ENCODE measurements at regions not wholly inside any gene's neighbourhood (a gene's known extent, or its start where the extent isn't known, plus 50 kb on each side); places are given as distances from the start of the nearest gene placed in this dataset.
"Not testable (repeated sequence)": the region's sequence is repeated elsewhere in the genome, so short reads cannot be mapped to it uniquely, and the experiment has no call there.

DNA sequence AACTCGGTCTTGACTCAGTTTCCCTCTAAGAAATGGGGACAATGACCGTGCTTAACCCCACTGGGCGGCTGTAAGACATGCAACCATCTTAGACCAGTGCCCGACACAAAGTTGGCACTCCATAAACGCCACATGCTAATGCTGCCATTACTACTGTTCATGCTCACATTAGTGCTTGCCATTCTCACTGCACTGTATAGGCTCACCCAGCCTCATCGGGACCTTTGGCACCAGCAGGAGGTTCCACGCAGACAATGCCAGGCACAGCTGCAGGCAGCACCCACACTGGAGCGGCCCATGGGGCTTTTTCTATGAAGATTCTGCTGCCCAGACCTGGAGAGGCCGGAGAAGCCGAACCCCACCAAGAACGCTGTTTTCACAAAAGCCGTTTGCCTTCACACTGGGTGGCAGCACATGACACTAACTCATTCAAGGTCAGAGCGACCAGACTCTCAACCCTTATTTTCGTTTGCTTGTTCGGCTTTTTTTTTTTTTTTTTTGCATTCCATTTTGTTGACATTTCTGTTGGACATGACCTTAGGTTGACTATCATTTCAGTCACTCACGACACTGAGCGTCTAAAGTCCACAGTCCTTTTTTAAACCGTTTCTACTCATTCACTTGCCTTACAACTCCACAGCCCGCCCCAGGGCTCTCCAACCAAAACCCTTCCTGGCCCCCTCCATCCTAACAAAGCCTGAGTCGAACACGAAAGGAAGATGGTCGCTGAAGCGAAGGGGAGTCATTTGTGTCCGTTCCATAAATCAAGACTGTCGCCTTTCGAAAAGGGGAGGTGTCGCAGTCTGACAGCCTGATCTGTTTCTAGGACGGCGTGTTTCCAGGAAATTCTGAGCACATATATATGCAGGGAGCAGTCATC, 124.4 kb upstream of the RNF32 start:
- no peak for DNase-seq (ENCODE audit: low spot score)

DNA sequence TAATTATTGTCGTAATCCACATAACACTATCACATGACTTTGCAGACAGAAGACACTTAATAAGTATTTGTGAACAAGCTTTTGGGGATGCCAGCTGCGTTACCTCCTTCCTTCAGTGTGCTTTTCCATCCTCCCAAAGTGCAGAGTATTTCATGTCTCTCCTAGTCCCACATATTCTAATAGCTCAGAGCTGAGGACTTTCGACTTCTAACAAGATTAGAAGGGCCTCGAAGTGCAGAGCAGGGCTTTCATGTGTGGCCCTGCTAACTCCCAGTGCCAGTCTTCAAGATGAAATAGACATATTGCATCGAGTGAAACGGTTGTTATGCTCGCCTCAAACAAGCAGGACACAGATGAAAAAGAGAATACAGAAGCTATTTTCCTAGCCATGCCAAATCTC, 125.7 kb upstream of the RNF32 start:
- no peak for DNase-seq (ENCODE audit: low spot score)

DNA sequence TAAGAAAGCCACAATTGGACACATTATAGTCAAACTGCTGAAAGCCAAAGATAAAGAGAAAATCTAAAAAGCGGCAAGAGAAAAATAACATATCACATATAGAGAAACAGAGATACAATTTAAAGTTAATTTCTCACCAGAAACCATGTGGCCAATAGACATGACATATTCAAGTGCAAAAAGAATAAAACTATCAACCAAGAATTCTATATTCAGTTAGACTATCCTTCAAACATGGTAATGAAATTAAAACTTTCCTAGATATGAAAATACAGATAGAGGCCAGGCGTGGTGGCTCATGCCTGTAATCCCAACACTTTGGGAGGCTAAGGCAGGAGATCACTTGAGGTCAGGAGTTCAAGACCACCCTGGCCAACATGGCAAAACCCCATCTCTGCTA, 129.1 kb upstream of the RNF32 start:
- DNase-seq (ENCODE audit: low spot score), result no peak

DNA sequence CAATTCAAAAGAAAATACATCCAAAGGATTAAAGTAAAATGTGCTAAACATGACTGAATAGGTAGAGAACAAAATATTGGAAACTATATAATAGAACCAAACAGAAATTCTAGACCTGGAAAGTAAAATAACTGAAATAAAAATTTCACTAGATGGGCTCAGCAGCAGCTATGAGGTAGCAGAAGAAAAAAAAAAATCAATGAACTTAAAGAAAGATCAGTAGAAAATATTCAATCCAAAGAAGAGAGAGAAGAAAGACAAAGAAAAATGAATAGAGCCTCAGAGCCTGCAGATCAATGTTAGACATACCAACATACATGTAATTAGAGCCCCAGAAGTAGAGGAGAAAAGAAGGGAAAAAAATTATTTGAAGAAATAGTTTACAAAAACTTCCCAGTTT, 129.6 kb upstream of the RNF32 start:
- DNase-seq (ENCODE audit: low spot score), result no peak

DNA sequence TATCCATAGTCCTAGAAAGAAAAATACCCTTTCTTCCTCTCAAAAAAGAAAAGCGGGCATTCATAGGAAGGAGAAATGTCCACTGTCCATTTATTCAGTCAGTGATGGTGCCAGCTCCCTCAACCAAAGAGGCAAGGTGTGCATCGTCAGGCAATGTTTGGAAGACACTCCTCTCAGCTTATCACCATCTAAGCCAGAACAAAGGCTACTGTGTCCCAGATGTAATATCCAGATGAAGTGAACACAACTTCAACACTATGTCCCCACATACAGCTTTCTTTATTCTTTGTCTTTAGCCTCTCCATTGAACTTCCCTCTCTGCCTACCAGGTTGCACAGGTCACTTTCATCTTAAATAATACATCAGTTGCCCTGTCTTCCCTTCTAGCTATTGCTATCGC, 131.4 kb upstream of the RNF32 start:
- DNase-seq (ENCODE audit: low spot score), result no peak

DNA sequence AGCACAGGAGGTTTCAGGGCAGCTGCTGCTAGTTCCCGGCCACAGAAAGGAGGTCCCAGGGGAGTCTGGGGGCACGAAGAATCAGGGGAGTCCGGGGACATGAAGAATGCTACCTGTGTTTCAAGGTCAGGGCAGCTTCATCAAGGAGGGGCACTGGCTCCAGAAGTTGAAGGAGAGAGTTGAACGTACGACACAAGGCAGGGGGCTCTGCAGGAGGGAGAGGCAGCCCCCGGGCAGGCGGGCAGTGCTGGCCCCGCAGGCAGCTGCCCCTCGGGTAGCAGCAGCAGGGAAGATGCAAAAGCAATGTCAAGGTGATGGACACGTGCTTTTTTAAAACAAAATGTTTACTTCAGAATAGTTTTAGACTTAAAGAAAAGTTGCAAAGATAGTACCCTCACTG, 134.7 kb upstream of the RNF32 start:
- DNase-seq (ENCODE audit: low spot score), result no peak

DNA sequence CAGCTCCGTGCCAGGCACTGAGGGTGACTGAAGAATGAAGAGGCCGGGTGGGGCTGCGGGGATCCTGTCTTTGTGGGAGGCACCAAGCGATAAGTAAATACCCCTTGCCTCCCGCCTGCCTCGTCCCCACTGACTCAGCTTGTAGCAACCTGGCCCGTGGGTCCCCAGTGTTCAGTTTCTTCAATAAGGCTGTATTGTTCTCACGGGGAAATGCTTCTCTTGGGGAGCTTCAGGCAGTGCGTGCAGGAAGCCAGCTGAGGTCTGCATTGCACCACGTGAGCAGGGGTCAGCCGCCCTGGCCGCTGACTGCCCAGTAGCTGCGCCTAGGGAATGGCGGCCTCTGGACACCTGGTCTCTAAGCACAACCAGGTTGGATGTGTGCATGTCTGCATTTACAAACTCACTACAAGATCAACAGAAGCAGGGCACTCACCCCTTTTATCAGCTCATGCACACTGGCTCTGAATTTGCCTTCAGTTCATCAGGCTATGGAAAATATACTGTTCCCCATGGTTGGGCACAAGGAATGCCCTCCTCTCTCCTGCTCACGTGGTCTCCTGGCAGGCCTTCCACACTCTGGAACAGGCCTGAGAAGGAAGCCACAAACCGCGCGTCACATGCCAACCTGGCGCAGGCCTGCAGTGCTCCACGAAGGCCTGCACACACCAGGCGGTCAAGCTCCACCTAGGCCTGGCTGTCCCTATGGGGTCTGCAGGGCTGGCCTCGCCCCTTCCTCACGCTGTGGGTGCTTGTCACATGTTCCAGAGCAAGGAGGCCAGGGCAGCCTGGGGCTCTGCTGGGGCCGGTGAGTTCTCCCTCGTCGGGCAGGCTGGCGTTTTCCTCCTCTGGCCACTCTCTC, 135.7 kb upstream of the RNF32 start:
- DNase-seq (ENCODE audit: low spot score), result no peak

DNA sequence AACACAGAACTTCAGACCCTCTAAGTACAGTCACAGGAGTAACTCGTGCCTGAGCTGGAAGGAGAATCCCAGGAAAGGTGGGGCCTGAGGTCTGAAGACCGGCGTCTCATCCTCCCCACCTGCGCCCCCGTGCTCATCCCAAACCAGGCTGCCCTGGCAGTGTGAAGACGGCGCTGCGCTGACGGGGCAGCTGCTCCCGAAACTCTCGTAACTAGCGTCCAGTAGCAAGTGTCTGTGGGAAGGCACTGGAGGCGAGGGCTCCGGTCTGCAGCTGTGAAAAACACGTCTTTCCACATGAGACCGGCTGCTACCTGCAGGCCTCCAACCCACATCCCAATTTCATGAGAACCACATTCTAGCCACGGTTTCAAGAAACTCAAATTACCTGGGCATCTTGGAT, 136.6 kb upstream of the RNF32 start:
- DNase-seq (ENCODE audit: low spot score), result no peak

DNA sequence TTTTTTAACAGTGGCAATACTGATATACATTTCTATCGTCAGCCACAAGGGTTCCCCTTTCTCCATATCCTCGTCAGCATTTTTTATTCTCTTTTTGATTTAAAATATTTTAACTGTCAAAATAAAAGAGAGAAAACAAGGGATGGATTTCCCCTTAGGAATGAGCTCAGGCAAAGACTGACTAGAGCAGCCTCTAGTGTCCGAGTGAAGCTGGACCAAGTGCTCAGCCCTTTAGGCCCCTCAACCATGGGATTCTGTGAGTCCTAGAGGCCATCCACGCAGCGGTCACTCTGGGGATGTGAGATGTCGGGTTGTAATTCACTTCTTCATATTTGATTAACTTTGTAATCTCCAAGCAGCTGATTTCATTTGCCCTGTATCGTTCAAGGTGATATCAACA, 137.4 kb upstream of the RNF32 start:
- DNase-seq (ENCODE audit: low spot score), result no peak

DNA sequence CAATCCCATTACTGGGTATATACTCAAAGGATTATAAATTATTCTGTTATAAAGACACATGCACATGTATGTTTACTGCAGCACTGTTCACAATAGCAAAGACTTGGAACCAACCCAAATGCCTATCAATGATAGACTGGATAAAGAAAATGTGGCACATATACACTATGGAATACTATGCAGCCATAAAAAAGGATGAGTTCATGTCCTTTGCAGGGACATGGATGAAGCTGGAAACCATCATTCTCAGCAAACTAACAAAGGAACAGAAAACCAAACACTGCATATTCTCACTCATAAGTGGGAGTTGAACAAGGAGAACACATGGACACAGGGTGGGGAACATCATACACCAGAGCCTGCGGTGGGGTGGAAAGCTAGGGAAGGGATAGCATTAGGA, 138.8 kb upstream of the RNF32 start:
- DNase-seq (ENCODE audit: low spot score), result not testable (repeated sequence)

DNA sequence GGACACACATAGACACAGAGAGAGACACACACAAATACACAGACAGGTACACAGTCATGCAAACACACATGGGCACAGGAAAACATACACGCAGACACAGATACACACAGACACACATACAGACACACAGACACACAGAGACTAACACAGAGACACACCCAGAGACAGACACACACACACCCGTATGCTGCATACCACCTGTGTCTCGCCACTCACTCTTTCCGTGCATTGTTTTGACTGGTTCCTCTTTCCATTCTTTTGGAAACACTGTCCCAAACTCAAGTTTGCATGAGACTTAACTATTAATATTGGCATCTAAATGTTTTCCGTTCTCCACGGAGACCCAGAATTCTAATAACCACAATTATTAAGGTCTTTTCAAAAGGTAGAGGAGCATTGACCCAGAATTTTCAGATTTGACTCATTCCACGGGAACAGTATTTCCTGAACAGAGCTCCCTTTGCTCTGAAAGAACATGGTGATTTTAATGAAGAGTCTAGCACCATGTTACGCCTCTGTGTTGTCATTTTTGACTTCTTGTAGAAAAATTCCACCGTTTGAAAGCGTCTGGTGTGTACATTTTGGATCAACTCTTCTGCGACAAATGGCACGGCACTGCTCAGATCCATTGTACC, 141.2 kb upstream of the RNF32 start:
- no peak for DNase-seq (ENCODE audit: low spot score)

DNA sequence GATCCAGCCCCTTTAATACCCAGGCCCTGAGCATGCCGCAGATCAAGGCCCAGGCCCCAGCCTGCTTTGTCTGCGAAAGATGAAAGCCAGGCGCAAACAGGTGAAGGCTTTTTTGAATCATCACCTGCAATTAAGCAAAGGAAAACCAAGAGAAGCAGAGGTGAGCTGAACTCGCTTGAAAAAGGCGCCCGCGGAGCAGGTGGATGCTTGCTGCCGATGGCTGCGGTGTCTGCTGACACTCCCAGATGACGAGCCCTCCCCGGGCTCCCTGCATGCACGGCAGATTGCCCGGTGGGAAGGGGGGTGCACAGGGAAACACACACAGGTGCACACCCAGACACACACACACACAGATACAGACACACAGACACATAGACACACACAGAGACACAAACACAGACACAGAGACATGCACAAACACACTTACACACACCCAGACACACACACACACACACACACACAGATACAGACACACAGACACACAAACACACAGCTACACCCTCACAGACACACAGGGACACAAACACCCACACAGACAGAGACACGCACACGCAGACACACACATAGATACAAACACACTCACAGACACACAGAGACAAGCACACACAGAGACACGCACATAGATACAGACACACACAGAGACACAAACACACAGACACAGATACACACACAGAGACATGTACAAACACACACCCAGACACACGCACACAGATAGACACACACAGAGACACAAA, 142.6 kb upstream of the RNF32 start:
- no peak for DNase-seq (ENCODE audit: low spot score)

DNA sequence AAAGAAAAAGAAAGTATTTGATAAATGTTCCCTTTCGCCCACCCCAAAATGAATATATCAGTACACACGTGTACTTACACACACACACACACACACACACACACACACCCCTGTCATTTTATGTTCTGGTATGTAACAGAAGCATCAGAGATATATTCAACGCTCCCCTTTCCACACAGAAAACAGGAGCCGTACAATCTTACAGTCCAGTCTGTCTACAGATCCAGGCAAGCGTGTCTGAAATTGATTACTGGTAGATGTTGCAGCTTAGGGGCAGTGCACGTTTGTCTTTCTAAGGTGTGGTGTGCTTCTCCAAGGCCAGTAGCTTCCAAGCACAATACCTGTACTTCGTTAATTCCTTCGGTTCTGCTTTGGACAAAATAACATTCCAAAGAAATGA, 143.7 kb upstream of the RNF32 start:
- no peak for DNase-seq (ENCODE audit: low spot score)

DNA sequence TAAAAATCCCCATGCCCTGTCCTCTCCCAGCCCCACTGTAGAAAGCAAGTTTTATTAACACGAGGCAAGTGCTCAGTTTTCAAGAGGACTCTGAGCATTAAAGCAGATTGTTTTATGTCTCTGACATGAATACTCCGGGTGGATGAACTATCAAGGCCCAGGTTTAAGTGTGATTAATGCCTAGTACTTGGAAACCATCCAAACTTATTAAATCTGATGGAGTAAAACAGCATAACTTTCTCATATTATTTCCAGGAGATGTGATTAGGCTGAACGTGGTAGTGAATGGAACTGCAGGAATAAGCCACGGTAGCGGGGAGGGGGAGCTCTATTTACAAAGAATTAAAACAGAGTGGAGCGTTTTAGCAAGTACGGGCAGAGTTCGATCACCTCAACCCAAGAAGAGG, 144.2 kb upstream of the RNF32 start:
- no peak for DNase-seq (ENCODE audit: low spot score)

DNA sequence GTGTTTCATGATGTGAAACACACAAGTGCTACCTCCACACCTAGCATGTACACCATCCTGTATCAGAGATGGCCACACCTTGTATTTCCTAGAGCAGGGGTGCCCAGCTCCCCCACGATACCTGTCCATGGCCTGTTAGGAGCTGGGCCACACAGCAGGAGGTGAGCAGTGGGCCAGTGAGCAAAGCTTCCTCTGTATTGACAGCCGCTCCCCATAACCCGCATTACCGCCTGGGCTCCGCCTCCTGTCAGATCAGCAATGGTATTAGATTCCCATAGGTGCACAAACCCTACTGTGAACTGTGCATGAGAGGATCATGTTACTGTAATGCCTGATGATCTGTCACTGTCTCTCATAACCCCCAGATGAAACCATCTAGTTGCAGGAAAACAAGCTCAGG, 145.6 kb upstream of the RNF32 start:
- DNase-seq (ENCODE audit: low spot score), result no peak

DNA sequence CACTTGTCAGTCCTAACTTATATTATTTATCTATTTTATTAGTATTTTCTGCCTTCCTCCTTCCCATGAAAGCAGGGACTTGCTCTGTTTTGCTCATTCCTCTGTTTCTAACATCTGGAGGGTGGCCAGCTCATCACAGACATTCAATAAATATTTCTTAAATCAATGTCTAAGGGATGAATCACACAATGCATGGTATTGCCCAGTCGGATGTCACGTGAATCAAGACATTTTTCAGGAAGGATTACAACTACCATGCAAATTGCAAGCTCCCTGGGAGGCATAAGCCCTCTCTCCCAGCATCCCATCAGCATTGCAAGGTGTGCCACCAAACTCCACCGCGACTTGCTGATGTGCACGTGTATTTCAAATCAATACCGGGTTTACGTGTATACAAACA, 146.6 kb upstream of the RNF32 start:
- DNase-seq (ENCODE audit: low spot score), result no peak

DNA sequence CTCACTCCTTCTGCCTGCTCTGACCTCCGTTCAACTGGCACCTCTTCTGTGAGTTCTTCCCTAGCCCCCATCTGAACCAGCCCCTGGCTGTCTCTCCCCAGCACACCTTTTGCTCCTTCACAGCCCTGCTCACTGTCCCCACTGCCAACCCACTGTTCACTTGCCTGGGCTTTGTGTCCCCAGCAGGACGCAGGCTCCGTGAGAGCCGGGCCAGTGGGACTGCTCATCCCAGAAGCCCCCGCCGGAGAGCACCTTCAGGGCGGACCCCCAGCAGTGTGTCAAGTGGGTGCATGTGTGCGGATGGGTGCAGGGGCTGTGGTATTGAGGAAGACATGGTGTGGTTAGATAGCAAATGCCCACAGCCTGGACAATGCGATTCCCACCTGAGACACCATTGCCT, 148.4 kb upstream of the RNF32 start:
- DNase-seq (ENCODE audit: low spot score), result no peak

DNA sequence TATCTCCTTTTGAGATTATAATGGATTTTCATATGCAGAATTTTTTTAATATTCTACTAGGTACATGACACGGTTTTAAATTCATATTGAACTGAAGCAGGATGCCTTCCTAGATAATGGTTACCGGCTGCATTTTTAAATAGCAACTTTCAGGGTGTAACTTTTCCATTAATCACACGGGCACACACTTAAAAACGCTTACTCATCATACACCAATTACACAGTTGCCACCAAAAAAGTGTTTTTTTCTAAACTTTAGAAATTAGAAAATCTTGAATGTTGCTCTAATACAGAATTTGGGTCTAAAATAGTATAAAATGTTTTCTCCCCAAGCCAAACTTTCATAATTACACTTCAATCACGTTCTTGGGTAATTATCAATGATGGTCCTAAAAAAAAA, 149.1 kb upstream of the RNF32 start:
- DNase-seq (ENCODE audit: low spot score), result no peak

DNA sequence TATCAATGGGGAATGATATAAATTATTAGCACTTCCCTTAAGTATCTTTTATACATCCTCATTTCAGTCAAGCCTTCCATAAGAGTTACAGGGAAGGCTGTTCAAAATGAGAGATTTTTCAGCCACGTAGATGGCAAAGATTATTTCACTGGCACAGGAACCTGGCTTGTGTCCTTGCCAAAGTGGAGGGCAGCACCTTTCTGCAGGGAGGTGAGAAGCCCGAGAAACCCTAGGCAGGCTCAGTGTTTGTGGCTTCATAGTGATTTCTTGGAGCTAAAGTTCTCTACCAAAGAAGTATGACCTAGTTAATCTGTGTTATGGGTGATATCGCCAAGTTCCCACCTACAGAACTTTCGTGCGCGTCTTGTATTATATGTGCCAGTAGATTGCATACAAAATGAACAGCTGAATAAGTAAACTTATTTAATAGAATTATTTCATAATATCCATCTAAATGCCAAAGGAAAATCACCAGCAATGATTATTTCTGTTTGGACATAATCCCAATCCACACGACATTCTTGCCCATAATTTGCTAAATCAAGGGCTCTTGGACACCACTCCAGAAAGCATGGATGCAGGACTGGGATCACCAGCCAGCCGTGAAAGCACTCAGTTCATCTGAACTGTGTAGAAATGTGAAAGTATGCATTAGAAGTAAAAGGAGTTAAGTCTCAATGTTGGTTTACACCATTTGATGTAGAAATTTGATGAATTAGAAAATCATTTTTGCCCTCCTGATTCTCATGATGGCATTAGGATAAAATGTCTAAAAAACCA, 150.4 kb upstream of the RNF32 start:
- DNase-seq (ENCODE audit: low spot score), result no peak

DNA sequence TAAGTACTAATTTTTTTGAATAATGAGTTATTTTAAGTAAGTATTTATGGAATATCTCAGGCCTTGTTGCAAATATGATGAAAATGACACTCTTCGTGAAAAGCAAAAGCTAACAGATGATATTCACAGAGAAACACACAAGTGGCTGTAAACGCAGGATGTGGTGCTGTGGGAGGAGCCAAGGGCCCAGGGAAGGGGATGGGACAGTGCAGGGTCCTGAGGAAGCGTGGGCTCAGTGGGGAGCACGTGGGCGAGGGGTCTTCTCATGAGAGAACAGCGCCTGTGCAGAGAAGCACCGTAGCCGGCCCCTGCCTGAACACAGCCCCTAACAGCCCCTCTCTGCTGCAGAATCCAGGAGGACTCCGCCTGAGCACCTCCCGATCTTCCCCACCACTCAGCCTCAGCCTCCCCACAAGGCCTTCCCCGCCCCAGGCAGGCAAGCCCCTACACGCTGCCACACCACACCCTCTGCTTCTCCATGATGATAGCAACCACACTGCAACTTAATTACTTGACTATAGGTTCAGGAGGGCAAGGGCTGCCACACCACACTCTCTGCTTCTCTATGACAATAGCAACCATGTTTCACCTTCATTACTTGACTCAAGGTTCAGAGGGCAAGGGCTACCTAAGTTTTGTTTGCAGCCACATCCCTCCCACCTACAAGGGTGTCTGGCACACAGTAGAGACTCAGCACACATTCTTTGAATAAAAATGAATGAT, 152.6 kb upstream of the RNF32 start:
- no peak for DNase-seq (ENCODE audit: low spot score)

DNA sequence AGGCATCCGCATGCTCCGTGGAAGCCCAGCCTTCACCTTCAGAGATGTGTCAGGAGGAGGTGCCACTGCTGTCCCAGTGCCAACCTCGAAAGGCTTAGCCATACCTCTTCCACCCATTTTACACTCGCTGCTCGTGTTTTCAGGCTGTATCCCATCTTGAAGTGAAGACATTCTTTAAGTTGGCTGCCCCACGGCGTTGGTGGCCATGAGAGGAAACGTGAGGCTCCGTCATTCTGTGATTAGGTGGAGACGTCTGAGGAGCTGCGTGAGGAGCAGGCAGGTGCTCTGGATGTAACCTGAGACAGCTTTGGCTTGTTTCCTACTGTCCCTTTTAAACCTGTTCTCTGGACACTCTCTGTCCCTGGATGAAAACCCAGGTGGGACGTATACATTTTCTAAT, 159.9 kb upstream of the RNF32 start:
- no peak for DNase-seq (ENCODE audit: low spot score)

Data from activated CD4-positive, alpha-beta T cell treated with anti-CD3 and anti-CD28 coated beads, Interleukin-2, Interleukin-4, amounts not matched to agents 100 ng/mL and 50 ng/mL, durations not matched to agents 16 hours and 8 hours (primary cell).